GM10266 (cell line): ENCODE measurements at regions not wholly inside any gene's neighbourhood (a gene's known extent, or its start where the extent isn't known, plus 50 kb on each side); places are given as distances from the start of the nearest gene placed in this dataset.
A peak's percentile ranks its signal among the peaks of the same experiment; 100 is the strongest.

Source experiments
- DNase-seq: peaks from one replicate; pipeline ENCODE4 v3.0.0; 2012; ENCODE audit errors: extremely low spot score
- CTCF ChIP-seq: IDR thresholded peaks from 2 replicates; pipeline ENCODE4 v1.5.1; 2012; ENCODE audit warnings: mild to moderate bottlenecking, low read depth; ENCODE audit not compliant: control insufficient read depth, insufficient read depth; ENCODE audit errors: missing control alignments

- TF ChIP-seq CTCF = no peak
- no peak for DNase-seq
Observed at GRCh38 chr17:36717088-36717487, 115.7 kb downstream of the MRM1 start.

- TF ChIP-seq CTCF = no peak
Observed at GRCh38 chr17:36720131-36720530, 118.7 kb downstream of the MRM1 start.

GRCh38 chr17:36721560-36722120, 120.3 kb downstream of the MRM1 start:
- no peak for TF ChIP-seq CTCF
- peak; percentile 57 for DNase-seq

More at GRCh38 chr17:36720131-36720530, 118.7 kb downstream of the MRM1 start:
- DNase-seq = no peak

- TF ChIP-seq CTCF = no peak
- peak; percentile 93 for DNase-seq
Observed at GRCh38 chr17:36722121-36722902, 120.9 kb downstream of the MRM1 start.

- no peak for DNase-seq
- no peak for TF ChIP-seq CTCF
Observed at GRCh38 chr17:36722903-36723263, 121.5 kb downstream of the MRM1 start.

GRCh38 chr17:36723459-36724025, 122.2 kb downstream of the MRM1 start:
- no peak for DNase-seq
- no peak for TF ChIP-seq CTCF

- TF ChIP-seq CTCF = no peak
- no peak for DNase-seq
Observed at GRCh38 chr17:36726199-36726598, 124.8 kb downstream of the MRM1 start.
